ENCODE measurements at regions not wholly inside any gene's neighbourhood (a gene's known extent, or its start where the extent isn't known, plus 50 kb on each side); places are given as distances from the start of the nearest gene placed in this dataset.

DNA sequence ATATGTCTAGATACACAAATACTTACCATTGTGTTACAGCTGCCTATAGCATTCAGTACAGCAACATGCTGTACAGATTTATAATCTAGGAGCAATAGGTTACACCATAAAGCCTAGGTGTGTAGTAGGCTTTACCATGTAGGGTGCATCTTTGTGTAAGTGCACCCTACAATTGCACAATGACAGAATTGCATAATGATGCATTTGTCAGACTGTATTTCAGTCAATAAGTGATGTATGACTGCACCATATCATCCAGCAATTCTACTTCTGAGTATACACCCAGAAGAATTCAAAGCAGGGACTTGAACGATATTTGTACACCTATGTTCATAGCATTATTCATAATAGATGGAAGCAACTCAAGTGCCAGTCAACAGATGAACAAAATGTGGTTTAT, 100.4 kb upstream of the SLC44A1 start:
- H3K4me3 ChIP-seq (ENCODE audit: low read depth, low read length) = no peak overlapping the region
- H4K91ac ChIP-seq (ENCODE audit: low read depth, low read length) = no peak overlapping the region
- no peak overlapping the region for H2AK5ac ChIP-seq (ENCODE audit: low read length)
- H3K23ac ChIP-seq (ENCODE audit: low read length) = no peak overlapping the region
- H3K4ac ChIP-seq (ENCODE audit: low read depth, low read length) = no peak overlapping the region
- no peaks in the 10 kb centered on the region for H3K79me2 ChIP-seq (ENCODE audit: control insufficient read depth, insufficient read depth, low read length, poor library complexity)
- WGBS (ENCODE audit: extremely low coverage, insufficient coverage, insufficient read length) = no CpG with 5 or more reads among the region's 1 CpG
- H2BK12ac ChIP-seq (ENCODE audit: low read length) = no peak overlapping the region
- H3K36me3 ChIP-seq (ENCODE audit: control insufficient read depth in 1 of 2, insufficient read depth in 2 of 2, low read length in 2 of 2) = no peaks in the 10 kb centered on the region
- DNase-seq = no peak
- H3K4me1 ChIP-seq (ENCODE audit: control insufficient read depth in 1 of 2, insufficient read depth in 2 of 2, low read length in 2 of 2) = no peaks in the 10 kb centered on the region
- no peak overlapping the region for H3K18ac ChIP-seq (ENCODE audit: low read length)
- H3K27ac ChIP-seq (ENCODE audit: low read depth, low read length) = no peak overlapping the region
- H3K14ac ChIP-seq (ENCODE audit: low read length) = no peak overlapping the region
- no peak overlapping the region for H3K4me2 ChIP-seq (ENCODE audit: low read length)
- no peaks in the 10 kb centered on the region for H3K79me1 ChIP-seq (ENCODE audit: low read length)
- H4K8ac ChIP-seq (ENCODE audit: low read depth, low read length) = no peak overlapping the region
- no peak overlapping the region for H2BK5ac ChIP-seq (ENCODE audit: low read depth, low read length, poor library complexity)
- no peak overlapping the region for H4K12ac ChIP-seq (ENCODE audit: low read depth, low read length)
- no peaks in the 10 kb centered on the region for H3K27me3 ChIP-seq (ENCODE audit: insufficient read depth, low read length)
- H3K9me3 ChIP-seq (ENCODE audit: insufficient read depth, low read depth, low read length) = no peaks in the 10 kb centered on the region
- no peak overlapping the region for H3K9ac ChIP-seq (ENCODE audit: low read length)
- no peak overlapping the region for H2AFZ ChIP-seq (ENCODE audit: insufficient read depth, low read length, poor library complexity)
- no peak overlapping the region for H2BK120ac ChIP-seq (ENCODE audit: insufficient read depth, low read length, poor library complexity)

DNA sequence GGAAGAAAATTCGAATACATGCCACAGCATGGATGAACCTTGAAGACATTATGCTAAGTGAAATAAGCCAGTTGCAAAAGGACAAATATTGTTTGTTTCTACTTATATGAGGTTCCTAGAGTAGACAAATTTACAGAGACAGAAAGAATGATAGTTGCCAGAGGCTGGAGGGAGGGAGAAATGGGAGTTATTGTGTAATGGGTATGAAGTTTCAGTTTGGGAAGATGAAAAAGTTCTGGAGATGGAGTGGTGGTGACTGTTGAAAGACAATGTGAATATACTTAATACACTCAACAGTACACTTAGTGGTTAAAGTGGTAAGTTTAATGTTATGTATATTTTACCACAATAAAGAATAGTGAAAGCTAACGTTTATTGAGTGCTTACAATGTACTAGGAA, 99.6 kb upstream of the SLC44A1 start:
- Histone ChIP-seq H4K12ac (ENCODE audit: low read depth, low read length) (no peak overlapping the region), H2BK5ac (ENCODE audit: low read depth, low read length, poor library complexity) (no peak overlapping the region), H3K18ac (ENCODE audit: low read length) (no peak overlapping the region), H3K4me1 (ENCODE audit: control insufficient read depth in 1 of 2, insufficient read depth in 2 of 2, low read length in 2 of 2) (no peaks in the 10 kb centered on the region), H2AK5ac (ENCODE audit: low read length) (no peak overlapping the region), H3K9ac (ENCODE audit: low read length) (no peak overlapping the region), H2AFZ (ENCODE audit: insufficient read depth, low read length, poor library complexity) (no peak overlapping the region), H3K27ac (ENCODE audit: low read depth, low read length) (no peak overlapping the region), H3K36me3 (ENCODE audit: control insufficient read depth in 1 of 2, insufficient read depth in 2 of 2, low read length in 2 of 2) (no peaks in the 10 kb centered on the region), H4K91ac (ENCODE audit: low read depth, low read length) (no peak overlapping the region), H2BK12ac (ENCODE audit: low read length) (no peak overlapping the region), H3K4ac (ENCODE audit: low read depth, low read length) (no peak overlapping the region), H2BK120ac (ENCODE audit: insufficient read depth, low read length, poor library complexity) (no peak overlapping the region), H3K4me2 (ENCODE audit: low read length) (no peak overlapping the region), H4K8ac (ENCODE audit: low read depth, low read length) (no peak overlapping the region), H3K79me1 (ENCODE audit: low read length) (no peaks in the 10 kb centered on the region), H3K4me3 (ENCODE audit: low read depth, low read length) (no peak overlapping the region), H3K23ac (ENCODE audit: low read length) (no peak overlapping the region), H3K27me3 (ENCODE audit: insufficient read depth, low read length) (no peaks in the 10 kb centered on the region), H3K9me3 (ENCODE audit: insufficient read depth, low read depth, low read length) (no peaks in the 10 kb centered on the region), H3K79me2 (ENCODE audit: control insufficient read depth, insufficient read depth, low read length, poor library complexity) (no peaks in the 10 kb centered on the region), H3K14ac (ENCODE audit: low read length) (no peak overlapping the region)
- no peak for DNase-seq
- WGBS (ENCODE audit: extremely low coverage, insufficient coverage, insufficient read length) = no CpG with 5 or more reads among the region's 2 CpGs

DNA sequence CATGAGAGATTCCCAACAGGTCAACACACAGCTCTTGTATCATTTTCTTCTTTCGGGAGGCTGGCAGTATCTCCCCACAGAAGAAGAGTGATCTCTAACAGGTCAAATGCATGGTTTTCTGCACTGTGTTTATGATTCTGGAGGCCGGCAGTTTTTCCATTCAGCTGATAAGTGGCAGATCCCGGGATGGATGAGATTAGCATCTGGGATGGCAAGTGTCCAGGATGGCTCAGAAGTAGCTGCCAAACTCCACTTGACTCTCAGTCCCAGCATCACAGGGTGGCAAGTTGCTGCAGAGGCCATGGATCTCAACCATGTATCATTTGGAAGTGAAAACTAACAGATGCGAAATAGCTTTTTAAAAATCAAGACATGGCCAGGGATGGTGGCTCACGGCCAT, 97.8 kb upstream of the SLC44A1 start:
- Histone ChIP-seq H3K4me3 (ENCODE audit: low read depth, low read length) (no peak overlapping the region), H2AK5ac (ENCODE audit: low read length) (no peak overlapping the region), H3K79me2 (ENCODE audit: control insufficient read depth, insufficient read depth, low read length, poor library complexity) (no peaks in the 10 kb centered on the region), H3K27me3 (ENCODE audit: insufficient read depth, low read length) (no peaks in the 10 kb centered on the region), H2BK12ac (ENCODE audit: low read length) (no peak overlapping the region), H4K8ac (ENCODE audit: low read depth, low read length) (no peak overlapping the region), H2AFZ (ENCODE audit: insufficient read depth, low read length, poor library complexity) (no peak overlapping the region), H3K4ac (ENCODE audit: low read depth, low read length) (no peak overlapping the region), H3K79me1 (ENCODE audit: low read length) (no peaks in the 10 kb centered on the region), H3K27ac (ENCODE audit: low read depth, low read length) (no peak overlapping the region), H3K9ac (ENCODE audit: low read length) (no peak overlapping the region), H3K4me1 (ENCODE audit: control insufficient read depth in 1 of 2, insufficient read depth in 2 of 2, low read length in 2 of 2) (no peaks in the 10 kb centered on the region), H3K14ac (ENCODE audit: low read length) (no peak overlapping the region), H3K9me3 (ENCODE audit: insufficient read depth, low read depth, low read length) (no peaks in the 10 kb centered on the region), H2BK5ac (ENCODE audit: low read depth, low read length, poor library complexity) (no peak overlapping the region), H4K12ac (ENCODE audit: low read depth, low read length) (no peak overlapping the region), H3K36me3 (ENCODE audit: control insufficient read depth in 1 of 2, insufficient read depth in 2 of 2, low read length in 2 of 2) (no peaks in the 10 kb centered on the region), H3K4me2 (ENCODE audit: low read length) (no peak overlapping the region), H3K18ac (ENCODE audit: low read length) (no peak overlapping the region), H2BK120ac (ENCODE audit: insufficient read depth, low read length, poor library complexity) (no peak overlapping the region), H3K23ac (ENCODE audit: low read length) (no peak overlapping the region), H4K91ac (ENCODE audit: low read depth, low read length) (no peak overlapping the region)
- WGBS (ENCODE audit: extremely low coverage, insufficient coverage, insufficient read length) = no CpG with 5 or more reads among the region's 5 CpGs
- no peak for DNase-seq

DNA sequence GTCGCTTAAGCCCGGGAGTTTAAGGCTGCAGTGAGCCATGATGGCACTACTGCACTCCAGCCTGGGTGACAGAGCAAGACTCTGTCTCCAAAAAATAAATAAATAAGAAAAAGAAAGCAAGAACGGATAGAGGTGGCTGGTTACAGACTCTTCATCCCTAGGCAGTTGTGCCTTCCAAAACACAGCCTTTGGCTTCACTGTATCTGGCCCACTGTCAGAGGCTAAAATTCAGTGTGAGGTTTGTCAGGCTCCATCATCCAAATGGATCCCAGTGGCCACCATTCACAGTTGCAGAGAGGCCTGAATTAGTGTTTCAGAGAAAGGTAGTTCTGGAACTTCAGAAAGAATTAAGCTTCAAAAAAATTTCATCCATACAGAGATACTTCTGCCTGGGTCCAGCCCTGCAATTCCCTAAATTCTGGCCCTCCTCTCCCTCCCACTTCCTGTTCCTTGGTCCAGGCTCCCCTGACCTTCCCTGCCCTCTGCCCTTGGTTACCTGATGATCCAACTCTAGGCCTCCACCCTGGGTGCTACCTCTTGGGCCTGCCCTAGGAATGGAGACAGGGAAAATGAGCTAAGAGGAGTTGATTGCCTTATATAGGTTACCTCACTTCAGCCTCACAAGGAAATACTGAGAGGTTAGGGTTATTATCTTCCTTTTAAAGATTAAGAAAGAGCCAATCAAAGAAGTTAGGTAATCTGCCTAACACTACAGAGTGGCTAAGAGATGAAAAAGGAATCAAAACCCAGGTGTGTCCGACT, 97.2 kb upstream of the SLC44A1 start:
- H3K14ac ChIP-seq (ENCODE audit: low read length) = no peak overlapping the region
- no peaks in the 10 kb centered on the region for H3K27me3 ChIP-seq (ENCODE audit: insufficient read depth, low read length)
- no peak overlapping the region for H2BK12ac ChIP-seq (ENCODE audit: low read length)
- no peak overlapping the region for H4K8ac ChIP-seq (ENCODE audit: low read depth, low read length)
- no peak overlapping the region for H3K27ac ChIP-seq (ENCODE audit: low read depth, low read length)
- no peak overlapping the region for H3K23ac ChIP-seq (ENCODE audit: low read length)
- no peaks in the 10 kb centered on the region for H3K79me1 ChIP-seq (ENCODE audit: low read length)
- H4K12ac ChIP-seq (ENCODE audit: low read depth, low read length) = no peak overlapping the region
- no peak overlapping the region for H3K9ac ChIP-seq (ENCODE audit: low read length)
- H3K4ac ChIP-seq (ENCODE audit: low read depth, low read length) = no peak overlapping the region
- no peaks in the 10 kb centered on the region for H3K9me3 ChIP-seq (ENCODE audit: insufficient read depth, low read depth, low read length)
- no peak overlapping the region for H2AFZ ChIP-seq (ENCODE audit: insufficient read depth, low read length, poor library complexity)
- H3K79me2 ChIP-seq (ENCODE audit: control insufficient read depth, insufficient read depth, low read length, poor library complexity) = no peaks in the 10 kb centered on the region
- H2BK120ac ChIP-seq (ENCODE audit: insufficient read depth, low read length, poor library complexity) = no peak overlapping the region
- no peak overlapping the region for H2AK5ac ChIP-seq (ENCODE audit: low read length)
- no peaks in the 10 kb centered on the region for H3K36me3 ChIP-seq (ENCODE audit: control insufficient read depth in 1 of 2, insufficient read depth in 2 of 2, low read length in 2 of 2)
- H3K4me3 ChIP-seq (ENCODE audit: low read depth, low read length) = no peak overlapping the region
- no CpG with 5 or more reads among the region's 4 CpGs for whole genome bisulfite sequencing (ENCODE audit: extremely low coverage, insufficient coverage, insufficient read length)
- H2BK5ac ChIP-seq (ENCODE audit: low read depth, low read length, poor library complexity) = no peak overlapping the region
- H3K4me1 ChIP-seq (ENCODE audit: control insufficient read depth in 1 of 2, insufficient read depth in 2 of 2, low read length in 2 of 2) = no peaks in the 10 kb centered on the region
- no peak for DNase-seq
- H3K4me2 ChIP-seq (ENCODE audit: low read length) = no peak overlapping the region
- no peak overlapping the region for H3K18ac ChIP-seq (ENCODE audit: low read length)
- no peak overlapping the region for H4K91ac ChIP-seq (ENCODE audit: low read depth, low read length)
